Esophagus squamous epithelium (tissue), 5 donors: ENCODE measurements at regions not wholly inside any gene's neighbourhood (a gene's known extent, or its start where the extent isn't known, plus 50 kb on each side); places are given as distances from the start of the nearest gene placed in this dataset.
"Not testable (repeated sequence)": the region's sequence is repeated elsewhere in the genome, so short reads cannot be mapped to it uniquely, and the experiment has no call there.

Experiments used
- DNase-seq: peaks from one replicate; lab custom pipeline; 2025; lab: John Stamatoyannopoulos, UW
- H3K27ac ChIP-seq, 4 donors: fragments of 200-600 bp; sonication (generic); one replicate each; pipeline ENCODE4 v1.5.1; 2016 to 2019; ENCODE audit warnings: mild to moderate bottlenecking in 1 of 4
- H3K27me3 ChIP-seq, 4 donors: fragments of 200-600 bp; sonication (generic); 1 replicate in 3 of 4; 2 replicates in 1 of 4; pipeline versions ENCODE4 v1.5.1 to v1.6.0; 2017 to 2021; ENCODE audit warnings: antibody characterized with exemption in 1 of 4
- H3K36me3 ChIP-seq, 3 donors: fragments of 200-600 bp; sonication (generic); one replicate each; pipeline ENCODE4 v1.5.1; 2016 to 2019
- H3K4me1 ChIP-seq, 3 donors: fragments of 200-600 bp; sonication (generic); one replicate each; pipeline ENCODE4 v1.5.1; 2017 to 2019
- H3K4me3 ChIP-seq, 4 donors: fragments of 200-600 bp; sonication (generic); 1 replicate in 3 of 4; 2 replicates in 1 of 4; pipeline ENCODE4 v1.5.1; 2016 to 2019; ENCODE audit warnings: mild to moderate bottlenecking in 2 of 4, moderate library complexity in 1 of 4
- H3K9me3 ChIP-seq, 3 donors: fragments of 200-600 bp; sonication (generic); one replicate each; pipeline ENCODE4 v1.5.1; 2016 to 2019
- CTCF ChIP-seq, 6 experiments: fragments of 450-650 bp in 4 of 6; fragments of 200-600 bp in 2 of 6; sonication (generic) in 2 of 6; IDR thresholded peaks; one replicate each; pipeline ENCODE4 v1.5.1; 2016 to 2019; ENCODE audit warnings: antibody characterized with exemption in 6 of 6, mild to moderate bottlenecking in 4 of 6, moderate library complexity in 4 of 6
- POLR2A ChIP-seq, 4 donors: fragments of 450-650 bp; IDR thresholded peaks; one replicate each; pipeline ENCODE4 v1.6.1; 2017; ENCODE audit warnings: antibody characterized with exemption in 4 of 4, mild to moderate bottlenecking in 4 of 4, moderate library complexity in 3 of 4
- WGBS, 2 donors: methylation state at CpG; one replicate each; pipeline ENCODE4 v1.1.5; 2018; 5-methylcytosine and 5-hydroxymethylcytosine counted together
- intact Hi-C: fragments of 100-400 bp; cut with DNase I; formaldehyde crosslinking; loops from one replicate; pipeline ENCODE4 v1.15.0; 2022
- donor health status: DM: yes; HTN: yes; CAD: no.

GRCh38 chr11:134958336-134958640, 546.2 kb upstream of the B3GAT1 start:
- TF ChIP-seq POLR2A (IDR thresholded peaks at IDR 0.05): no peak
- no peak for TF ChIP-seq CTCF (IDR thresholded peaks at IDR 0.05)
- Histone ChIP-seq H3K9me3 (no peaks in the 10 kb centered on the region), H3K27ac (no peak overlapping the region), H3K4me1 (no peaks in the 10 kb centered on the region), H3K27me3 (no peaks in the 10 kb centered on the region), H3K4me3 (no peak overlapping the region), H3K36me3 (no peaks in the 10 kb centered on the region)
- intact Hi-C loops: no loop called here
- DNase-seq: no peak
- 50 to 76% methylated on average over 1 to 4 of the region's 9 CpGs for WGBS, 2 donors

GRCh38 chr11:134957540-134958335, 545.7 kb upstream of the B3GAT1 start:
- DNase-seq: no peak
- no peak overlapping the region for H3K4me3 ChIP-seq
- no peaks in the 10 kb centered on the region for H3K9me3 ChIP-seq
- TF ChIP-seq CTCF (IDR thresholded peaks at IDR 0.05): no peak
- no peak for TF ChIP-seq POLR2A (IDR thresholded peaks at IDR 0.05)
- intact Hi-C loops: no loop called here
- H3K27me3 ChIP-seq: no peaks in the 10 kb centered on the region
- no peaks in the 10 kb centered on the region for H3K36me3 ChIP-seq
- no peak overlapping the region for H3K27ac ChIP-seq
- 20 to 61% methylated on average over 1 to 15 of the region's 17 CpGs for WGBS, 2 donors
- no peaks in the 10 kb centered on the region for H3K4me1 ChIP-seq

GRCh38 chr11:134956450-134957210, 544.6 kb upstream of the B3GAT1 start:
- DNase-seq: no peak
- H3K36me3 ChIP-seq: no peaks in the 10 kb centered on the region
- H3K9me3 ChIP-seq: no peaks in the 10 kb centered on the region
- no peaks in the 10 kb centered on the region for H3K4me1 ChIP-seq
- H3K4me3 ChIP-seq: no peak overlapping the region
- H3K27me3 ChIP-seq: no peaks in the 10 kb centered on the region
- TF ChIP-seq CTCF (IDR thresholded peaks at IDR 0.05) (no peak), POLR2A (IDR thresholded peaks at IDR 0.05) (no peak)
- intact Hi-C loops: no loop called here
- H3K27ac ChIP-seq: no peak overlapping the region
- 89% methylated on average over 12 to 13 of the region's 13 CpGs for WGBS, 2 donors

- H3K27me3 ChIP-seq, H3K9me3 ChIP-seq, intact Hi-C loops, DNase-seq, H3K27ac ChIP-seq, H3K4me3 ChIP-seq, H3K36me3 ChIP-seq, H3K4me1 ChIP-seq: not testable (repeated sequence)
- 65 to 67% methylated on average over 2 to 4 of the region's 4 CpGs for WGBS, 2 donors
These were observed 543.9 kb upstream of the B3GAT1 start for GRCh38 chr11:134955970-134956369.

- Histone ChIP-seq H3K4me1 (no peaks in the 10 kb centered on the region), H3K27me3 (no peaks in the 10 kb centered on the region), H3K36me3 (no peaks in the 10 kb centered on the region), H3K27ac (no peak overlapping the region), H3K9me3 (no peaks in the 10 kb centered on the region), H3K4me3 (no peak overlapping the region)
- intact Hi-C loops: no loop called here
- TF ChIP-seq CTCF (IDR thresholded peaks at IDR 0.05): no peak
- no peak for TF ChIP-seq POLR2A (IDR thresholded peaks at IDR 0.05)
- WGBS, 2 donors: 83 to 89% methylated on average over 2 to 4 of the region's 9 CpGs
- DNase-seq: no peak
These were observed 543.2 kb upstream of the B3GAT1 start for GRCh38 chr11:134955281-134955680.

GRCh38 chr11:134954456-134954855, 542.4 kb upstream of the B3GAT1 start:
- H3K4me3 ChIP-seq, H3K27me3 ChIP-seq, H3K4me1 ChIP-seq, H3K27ac ChIP-seq, H3K36me3 ChIP-seq, intact Hi-C loops, DNase-seq, H3K9me3 ChIP-seq: not testable (repeated sequence)
- 72 to 74% methylated on average over 3 to 4 of the region's 4 CpGs for WGBS, 2 donors

- 72 to 90% methylated on average over 2 of the region's 2 CpGs for WGBS, 2 donors
- intact Hi-C loops, DNase-seq: not testable (repeated sequence)
These were observed 541.5 kb upstream of the B3GAT1 start for GRCh38 chr11:134953417-134953970.

More at GRCh38 chr11:134953417-134953970, 541.5 kb upstream of the B3GAT1 start:
- H3K9me3 ChIP-seq, H3K4me1 ChIP-seq, H3K27me3 ChIP-seq, H3K4me3 ChIP-seq, H3K36me3 ChIP-seq, H3K27ac ChIP-seq: not testable (repeated sequence)
